SIG-M5 treated with dmso at 0.1 percent for 504 hours (cell line): ENCODE measurements at regions not wholly inside any gene's neighbourhood (a gene's known extent, or its start where the extent isn't known, plus 50 kb on each side); places are given as distances from the start of the nearest gene placed in this dataset.
A peak's percentile ranks its signal among the peaks of the same experiment; 100 is the strongest.
"Not testable (repeated sequence)": the region's sequence is repeated elsewhere in the genome, so short reads cannot be mapped to it uniquely, and the experiment has no call there.

Experiments
- DNase-seq: peaks from one replicate; lab custom pipeline; 2025; ENCODE audit not compliant: unreplicated experiment; lab: John Stamatoyannopoulos, UW

DNA sequence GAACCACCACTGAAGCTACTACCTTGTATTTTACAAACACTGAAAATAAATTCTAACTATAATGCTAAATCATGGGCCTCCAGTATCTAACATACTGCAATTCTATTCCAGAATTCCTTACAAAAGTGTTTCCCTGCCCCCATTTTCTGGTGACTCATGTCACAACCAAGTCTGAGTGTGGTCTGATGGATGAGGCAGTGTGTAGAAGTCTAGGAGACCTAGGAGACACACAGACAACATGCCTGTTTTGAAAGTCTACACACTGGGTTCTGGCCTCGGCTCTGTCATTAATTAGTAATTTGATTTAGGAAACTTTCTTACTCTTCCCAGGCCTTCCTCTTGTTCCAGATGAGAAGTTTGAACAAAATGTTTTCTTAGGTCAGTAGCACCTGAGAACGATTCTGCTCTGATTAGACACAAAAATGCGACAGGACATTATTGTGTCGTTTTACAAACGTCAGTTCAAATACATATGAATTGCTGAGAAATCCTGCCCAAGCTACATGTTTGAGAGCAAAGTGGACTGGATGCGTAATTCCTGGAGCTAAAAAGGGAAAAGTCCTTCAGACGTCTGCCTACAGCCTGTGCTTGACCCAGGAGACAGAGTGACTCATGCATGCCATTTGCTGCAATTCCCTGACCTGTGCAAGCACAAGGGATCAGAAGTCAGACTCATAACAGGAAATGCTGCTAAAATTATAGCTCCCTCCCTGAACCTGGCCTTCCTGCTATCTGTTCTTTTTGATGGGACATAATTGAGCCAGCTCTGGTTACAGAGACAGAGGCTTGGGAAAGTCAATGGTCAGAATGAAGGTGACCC, 494.4 kb downstream of the SOX11 start:
- DNase-seq: peak; percentile 7

DNA sequence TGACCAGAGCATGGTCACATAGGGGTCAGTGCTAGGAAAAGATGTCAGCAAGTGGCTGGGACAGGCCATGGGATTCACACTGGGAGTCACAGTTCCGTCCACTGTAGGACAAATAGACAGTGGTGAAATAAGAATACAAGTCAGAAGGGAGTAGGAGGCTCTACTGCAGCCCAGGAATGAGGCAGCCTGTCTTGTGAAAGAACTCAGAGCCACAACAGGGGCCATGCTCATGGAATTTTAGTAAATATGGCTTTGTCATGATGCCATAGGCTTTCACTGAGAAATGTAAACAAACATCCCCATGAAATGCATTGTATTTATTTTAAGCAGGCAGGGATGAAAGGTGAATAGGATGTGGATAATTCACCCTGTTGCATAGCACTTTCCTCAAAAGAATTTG, 504.3 kb downstream of the SOX11 start:
- no peak for DNase-seq

DNA sequence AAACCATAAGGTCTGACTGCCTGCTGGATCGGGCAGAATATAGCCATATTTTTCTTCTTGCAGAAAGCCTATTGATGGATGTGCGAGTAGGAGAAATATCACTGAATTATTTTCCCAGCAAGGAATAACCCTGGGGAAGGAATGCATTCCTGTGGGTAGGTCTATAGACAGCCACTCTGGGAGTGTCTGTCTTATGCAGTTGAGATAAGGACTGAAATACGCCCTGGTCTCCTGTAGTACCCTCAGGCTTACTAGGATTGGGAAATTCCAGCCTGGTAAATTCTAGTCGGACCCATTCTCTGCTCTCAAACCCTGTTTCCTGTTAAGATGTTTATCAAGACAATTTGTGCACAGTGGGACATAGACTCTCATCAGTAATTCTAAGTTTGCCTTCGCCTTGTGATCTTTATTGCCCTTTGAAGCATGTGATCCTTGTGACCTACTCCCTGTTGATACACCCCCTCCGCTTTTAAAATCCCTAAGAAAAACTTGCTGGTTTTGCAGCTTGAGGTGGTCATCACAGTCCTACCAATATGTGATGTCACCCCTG, 506.3 kb downstream of the SOX11 start:
- not testable (repeated sequence) for DNase-seq

DNA sequence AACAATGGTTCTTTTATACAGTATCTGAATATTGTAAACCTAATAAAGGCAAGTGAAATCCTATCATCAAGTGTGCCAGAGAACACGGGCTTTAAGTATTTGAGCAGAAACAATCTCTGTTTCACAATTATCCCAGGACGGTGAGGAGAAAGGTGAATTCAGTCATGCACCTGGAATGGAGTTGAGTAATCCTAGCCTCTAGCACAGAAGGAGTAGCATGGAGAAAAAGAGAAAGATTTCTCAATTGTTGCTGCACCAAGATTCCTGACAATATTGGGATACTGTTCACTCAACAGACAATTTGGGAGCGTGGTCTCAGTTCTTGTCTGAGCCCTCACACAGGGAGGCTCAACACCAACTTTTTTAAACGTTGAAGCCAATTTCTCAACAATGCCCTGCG, 510.6 kb downstream of the SOX11 start:
- no peak for DNase-seq

DNA sequence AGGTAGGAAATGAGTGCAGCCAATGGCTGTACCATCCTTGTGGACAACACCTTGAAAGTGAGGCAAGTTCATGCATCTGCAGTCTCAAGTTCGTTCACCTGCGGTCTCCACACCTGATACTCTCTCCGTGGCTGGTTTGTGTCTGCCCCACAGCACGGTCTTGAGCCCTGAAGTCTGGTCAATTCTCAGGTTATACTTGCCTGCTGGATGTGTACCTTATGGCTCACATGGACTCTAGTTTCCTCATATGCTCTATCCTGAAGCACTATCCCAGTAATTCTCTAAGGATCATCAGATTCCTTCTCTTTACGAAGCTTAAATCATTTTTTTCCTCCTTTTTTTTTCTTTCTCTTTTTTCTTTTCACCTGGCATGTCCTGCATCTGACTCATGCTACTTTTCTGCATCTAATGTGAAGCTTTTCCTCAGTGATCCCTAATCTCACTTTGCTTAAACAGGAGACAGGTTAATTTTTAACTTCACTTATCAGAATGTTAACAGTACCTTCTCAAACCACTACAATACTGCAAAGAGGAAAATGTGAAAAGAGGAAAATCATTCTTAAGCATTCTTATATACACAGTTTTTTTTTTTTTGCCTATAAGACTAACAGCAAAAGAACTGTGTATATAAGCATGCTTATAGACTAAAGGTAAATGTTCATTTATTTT, 511.2 kb downstream of the SOX11 start:
- DNase-seq: no peak

DNA sequence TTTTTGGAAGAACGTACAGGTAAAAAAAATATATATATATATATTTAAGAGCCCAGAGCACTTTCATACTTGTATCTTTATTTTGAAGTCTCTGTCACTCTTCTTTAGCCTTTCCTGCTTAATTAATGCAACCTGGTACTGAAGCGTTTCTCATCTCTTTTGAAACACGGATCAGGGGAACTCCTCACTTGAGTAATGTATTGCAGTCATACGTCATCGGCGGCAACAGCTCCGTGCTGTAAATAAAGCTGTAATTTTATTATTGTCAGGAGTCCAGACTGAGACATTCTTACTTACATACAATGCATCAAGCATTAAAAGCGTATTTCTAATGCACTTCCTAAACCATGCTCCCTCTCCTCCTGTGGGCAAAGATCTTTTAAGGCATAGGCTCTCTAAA, 514.7 kb downstream of the SOX11 start:
- no peak for DNase-seq

DNA sequence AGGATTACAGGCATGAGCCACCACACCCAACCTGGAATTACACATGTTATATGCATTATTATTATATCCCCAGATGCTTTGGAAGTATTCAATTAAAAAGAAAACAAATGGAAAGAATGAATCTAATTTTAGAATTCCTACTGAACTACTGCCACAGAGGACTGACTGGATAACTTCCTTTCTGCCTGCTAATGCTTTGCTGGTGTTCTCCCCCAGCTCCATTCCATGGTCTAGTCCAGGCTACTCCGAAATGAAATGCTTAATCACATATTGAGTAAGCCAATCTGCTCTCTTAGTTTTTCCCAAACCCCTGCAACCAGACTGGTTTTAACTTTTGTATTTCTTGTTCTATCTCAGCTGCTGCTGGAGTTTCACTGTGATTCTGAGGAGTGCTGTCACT, 519.1 kb downstream of the SOX11 start:
- DNase-seq: no peak

DNA sequence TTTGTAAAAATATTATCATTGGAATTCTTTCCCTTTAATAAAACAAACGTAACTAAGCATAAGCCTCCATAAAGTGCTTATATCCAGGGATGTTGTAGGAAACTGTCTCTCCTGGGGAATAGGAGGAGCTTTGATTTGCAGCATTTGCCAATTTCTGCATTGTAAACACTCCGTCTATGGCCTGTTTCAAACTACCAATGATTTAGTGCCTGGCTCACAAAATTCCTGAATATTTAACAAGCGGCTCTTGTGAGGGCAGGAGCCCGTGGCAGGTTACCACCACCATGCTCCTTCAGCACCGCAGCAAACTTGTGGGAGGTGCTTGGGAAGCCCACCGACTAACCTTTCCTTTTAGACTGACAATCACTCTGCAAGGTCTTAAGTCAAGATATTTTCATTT, 520.3 kb downstream of the SOX11 start:
- no peak for DNase-seq

DNA sequence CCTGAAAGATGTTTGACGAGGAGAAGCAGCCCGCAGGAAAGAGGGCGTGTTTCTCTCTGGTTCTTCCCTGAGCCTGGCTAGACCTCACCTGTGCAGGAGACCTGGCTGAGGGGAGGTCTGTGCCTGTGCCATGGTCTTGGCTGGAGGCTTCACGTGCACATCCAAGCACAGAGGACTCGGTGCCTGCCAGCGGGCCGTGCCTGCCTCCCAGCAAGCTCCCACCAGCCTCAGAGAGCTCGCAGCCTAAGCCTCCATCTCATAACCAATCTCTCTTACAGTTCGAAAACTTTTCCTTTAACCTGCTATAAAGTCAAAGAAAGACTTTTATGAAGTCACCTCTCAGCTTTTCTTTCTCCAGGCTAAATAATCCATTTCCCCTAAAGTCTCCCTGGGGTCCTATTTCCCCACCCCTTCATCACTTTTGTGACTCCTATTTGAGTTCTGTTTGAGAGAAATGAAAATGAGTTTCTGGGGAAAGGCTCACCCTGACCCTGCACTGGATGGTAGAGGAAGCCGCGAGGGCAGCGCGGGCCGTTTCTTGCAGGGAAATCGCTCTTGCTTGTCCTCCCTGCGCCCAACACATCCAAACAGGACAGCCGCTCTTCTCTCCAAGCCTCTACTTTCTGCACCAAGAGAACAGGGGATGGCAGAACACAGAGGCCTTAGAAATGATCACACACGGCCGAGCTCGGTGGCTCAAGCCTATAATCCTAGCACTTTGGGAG, 521.0 kb downstream of the SOX11 start:
- no peak for DNase-seq

DNA sequence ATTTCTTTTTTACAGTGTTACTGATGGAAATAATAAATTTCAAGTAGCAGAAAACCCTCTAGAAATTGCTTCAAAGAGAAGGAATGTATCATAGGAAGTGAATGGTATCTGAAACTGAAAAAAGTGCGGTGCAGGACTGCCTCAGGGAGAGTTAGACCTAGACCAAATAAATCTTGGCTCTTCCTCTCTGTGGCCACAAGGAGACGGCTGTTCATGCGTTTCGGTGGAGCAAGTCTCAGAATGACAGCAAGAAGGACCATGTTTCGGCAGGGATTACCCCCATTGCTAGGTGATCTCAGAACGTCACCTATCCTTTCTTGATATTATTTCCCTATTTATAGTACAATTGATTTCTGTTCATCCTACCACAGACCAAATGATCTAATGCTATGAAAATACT, 522.3 kb downstream of the SOX11 start:
- DNase-seq: no peak

DNA sequence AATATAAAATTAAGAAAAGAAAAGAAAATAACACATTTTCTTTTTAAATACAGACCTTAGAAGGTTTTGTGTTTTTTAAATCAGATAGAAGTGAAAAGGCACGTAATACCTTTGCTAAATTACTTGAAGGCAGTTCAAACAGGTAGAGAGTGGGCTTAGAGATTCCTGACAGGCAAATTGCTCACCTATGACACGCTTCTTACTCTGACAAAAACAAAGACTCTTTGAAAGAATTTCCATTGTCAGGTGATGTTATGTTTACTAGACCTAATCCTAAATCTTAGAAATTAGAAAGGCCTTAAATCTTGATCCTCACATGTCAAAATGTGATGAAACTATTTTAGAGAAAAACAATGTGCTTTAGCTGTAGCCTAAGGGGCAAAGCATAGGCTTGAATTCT, 522.9 kb downstream of the SOX11 start:
- DNase-seq: no peak

DNA sequence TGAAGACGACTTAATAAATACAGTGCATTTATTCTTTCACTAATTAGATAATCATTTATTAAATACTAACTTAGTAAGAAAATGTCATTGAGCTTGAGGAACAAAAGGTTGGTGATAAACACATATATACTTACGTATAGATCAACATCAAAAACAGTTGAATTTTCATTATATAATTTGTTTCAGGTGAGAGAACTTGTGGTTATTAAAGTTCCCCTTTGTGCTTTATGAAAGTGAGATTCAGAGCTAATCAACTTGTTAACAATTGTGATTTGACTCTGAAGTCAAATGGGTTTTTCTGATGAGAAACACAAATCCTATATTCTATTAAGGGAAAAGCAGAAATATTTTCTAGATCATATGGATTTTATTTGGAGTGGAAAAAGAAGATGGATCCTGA, 524.0 kb downstream of the SOX11 start:
- DNase-seq: no peak

DNA sequence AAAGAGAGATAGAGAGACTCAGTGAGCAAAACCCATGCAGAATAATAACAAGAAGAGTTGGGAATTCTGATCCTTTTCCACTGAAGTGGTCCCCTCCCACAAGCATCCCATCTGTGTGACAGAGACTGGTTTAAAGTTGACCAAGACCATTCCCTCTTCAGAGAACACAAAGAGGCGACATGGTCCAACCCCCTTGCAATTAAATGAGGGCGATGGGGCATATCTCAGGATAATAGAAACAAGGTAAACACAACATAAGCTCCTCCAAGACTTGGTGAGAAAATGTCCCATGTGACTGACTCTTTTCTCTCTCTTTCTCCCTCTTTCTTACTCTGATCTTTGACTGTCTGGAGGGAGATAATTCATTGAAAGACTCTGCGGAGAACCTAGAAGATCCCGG, 526.7 kb downstream of the SOX11 start:
- DNase-seq: no peak

DNA sequence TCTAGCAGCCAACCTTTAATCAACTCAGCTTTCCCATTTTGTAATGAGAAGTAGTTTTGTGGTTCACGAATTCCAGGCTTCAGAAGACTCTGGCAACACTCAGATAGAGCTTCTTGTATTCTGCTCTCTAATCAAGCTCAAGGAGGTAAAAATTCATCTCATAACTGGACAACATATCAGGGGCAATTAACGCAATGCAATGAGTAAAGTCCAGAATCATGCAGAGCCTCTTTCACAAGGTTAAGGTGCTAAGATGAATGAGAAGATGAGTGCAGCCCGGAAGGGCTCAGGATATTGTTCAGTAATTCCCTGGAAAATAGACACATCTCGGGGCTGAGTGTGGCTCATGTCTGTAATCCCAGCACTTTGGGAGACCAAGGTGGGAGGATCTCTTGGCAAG, 527.7 kb downstream of the SOX11 start:
- DNase-seq: no peak

DNA sequence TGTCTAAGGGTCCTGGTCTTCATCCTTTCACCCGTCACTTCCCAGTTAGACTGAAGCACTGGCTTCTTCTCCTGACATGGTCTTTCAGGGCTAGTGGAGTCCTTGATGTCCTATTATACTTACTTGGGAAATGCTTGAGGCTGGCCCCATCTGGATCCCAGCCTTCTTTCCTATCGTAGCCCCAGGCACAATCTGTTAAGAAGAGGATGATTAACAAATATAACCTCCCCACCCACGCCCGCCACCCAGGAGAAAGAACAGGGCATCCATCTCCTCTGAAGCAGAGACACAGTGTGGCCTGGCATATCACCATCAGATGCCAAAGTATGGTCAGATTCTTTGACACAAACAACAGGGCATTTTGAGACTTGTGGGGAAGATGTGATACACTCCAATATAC, 530.1 kb downstream of the SOX11 start:
- no peak for DNase-seq

DNA sequence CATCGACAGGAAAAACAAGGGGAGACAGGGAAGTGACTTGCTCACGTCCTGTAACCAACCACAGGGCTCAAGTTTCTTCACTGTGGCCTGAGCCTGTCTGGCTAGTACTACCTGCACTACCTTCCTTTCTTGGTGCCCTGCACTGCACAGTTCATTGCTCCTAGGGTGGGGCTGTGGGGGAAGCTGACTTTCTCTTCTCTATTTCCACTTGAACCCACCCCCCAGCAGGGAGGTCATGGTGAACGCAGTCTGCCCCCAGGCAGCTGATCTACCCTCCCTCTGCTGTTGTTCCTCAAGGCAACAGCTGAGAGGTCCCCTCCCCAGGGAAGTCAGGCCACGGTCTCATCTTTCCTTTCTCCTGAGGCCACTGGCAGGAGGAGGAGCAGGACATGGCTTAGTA, 532.1 kb downstream of the SOX11 start:
- no peak for DNase-seq

DNA sequence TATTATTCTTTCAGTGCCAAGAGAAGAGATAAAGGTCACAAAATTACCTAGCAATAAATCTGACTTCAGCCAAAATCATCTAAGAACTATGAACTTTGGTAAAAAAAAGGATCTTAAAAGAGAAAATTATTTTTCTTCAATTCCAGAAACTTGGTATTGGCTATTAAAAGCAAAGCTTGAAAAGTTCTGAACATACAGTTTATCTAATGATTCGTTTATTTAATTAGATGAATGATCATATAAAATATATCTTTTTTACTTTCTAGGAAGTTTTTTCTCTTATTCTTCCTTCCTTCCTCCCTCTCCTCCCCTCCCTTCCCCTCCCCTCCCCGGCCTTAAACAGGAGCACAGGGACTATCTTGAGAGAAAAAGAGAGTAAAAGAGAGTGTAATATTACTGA, 536.1 kb downstream of the SOX11 start:
- DNase-seq: no peak

DNA sequence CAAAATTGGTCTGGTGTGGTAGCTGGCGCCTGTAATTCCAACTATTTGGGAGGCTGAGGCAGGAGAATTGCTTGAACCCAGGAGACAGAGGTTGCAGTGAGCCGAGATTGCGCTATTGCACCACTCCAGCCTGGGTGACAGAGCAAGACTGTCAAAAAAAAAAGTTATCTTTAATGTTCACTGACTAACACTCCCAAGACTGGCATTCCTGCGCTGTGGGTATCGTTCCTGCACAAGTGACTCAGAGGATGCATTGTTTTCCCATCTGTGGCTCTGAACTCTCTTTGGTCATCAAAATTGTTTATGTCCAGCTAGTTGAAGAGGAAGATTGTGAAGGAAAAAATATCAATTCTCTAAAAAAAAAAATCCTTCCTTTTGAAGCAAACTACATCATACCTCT, 539.0 kb downstream of the SOX11 start:
- no peak for DNase-seq

DNA sequence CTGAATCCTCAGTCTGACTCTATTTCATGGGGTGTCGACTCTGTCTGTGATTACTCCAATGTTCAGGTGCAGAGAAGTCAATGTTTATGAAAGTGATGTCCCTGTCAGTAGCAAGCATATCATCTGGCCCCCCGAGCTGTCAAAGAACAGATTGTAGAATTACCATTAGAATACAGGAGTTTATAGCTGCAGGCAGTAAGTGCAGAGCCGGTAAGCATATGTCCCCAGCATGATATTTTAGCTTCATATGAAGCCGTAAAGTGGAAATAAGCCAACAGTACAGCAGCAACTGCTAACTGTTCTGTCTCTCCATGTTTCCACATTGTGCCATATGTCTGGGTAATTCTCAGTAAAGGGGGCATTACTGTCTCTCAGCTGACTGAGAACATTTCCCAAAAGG, 541.8 kb downstream of the SOX11 start:
- no peak for DNase-seq

DNA sequence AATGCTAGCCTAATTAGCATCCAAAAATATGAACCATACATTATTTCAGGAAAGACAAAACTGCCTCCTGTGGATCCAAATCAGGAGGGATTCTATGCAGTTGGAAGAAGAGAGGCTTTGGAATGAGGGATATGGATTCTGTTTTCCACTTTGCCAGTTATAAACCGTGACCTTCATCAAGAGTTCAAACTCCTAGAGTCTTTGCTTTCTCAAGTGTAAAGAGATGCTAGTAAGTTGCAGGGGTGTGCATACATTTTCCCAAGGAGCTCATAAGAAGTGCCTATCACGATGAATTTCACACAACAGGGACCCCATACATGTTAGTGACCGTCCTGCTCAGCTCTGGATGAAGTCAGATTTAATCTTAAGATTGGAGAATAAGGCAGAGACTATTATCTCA, 542.5 kb downstream of the SOX11 start:
- no peak for DNase-seq

DNA sequence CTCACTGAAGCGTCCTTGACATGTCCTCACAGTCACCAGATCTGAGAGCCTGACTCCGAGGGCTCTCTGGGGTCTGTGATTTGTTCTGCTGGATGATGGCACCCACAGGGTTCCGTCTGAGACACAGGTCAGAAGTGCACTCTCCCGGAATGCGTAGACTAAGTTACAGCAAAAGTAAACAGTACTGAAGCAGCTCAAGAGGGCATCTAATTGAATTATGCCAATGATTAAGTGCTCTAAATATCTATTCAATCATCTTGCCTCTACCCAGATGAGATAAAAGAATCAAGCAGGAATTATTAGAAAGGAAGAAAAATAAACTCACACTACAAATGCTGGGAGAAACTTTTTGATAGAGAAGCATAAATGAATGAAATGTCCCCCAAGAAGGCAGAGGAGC, 544.1 kb downstream of the SOX11 start:
- no peak for DNase-seq
